Stimulated activated CD8-positive, alpha-beta memory T cell treated with anti-CD3 and anti-CD28 coated beads, Interleukin-15, amount 100 ng/mL, for 48 hours (primary cell): ENCODE measurements at regions not wholly inside any gene's neighbourhood (a gene's known extent, or its start where the extent isn't known, plus 50 kb on each side); places are given as distances from the start of the nearest gene placed in this dataset.

Source experiments
- DNase-seq, 2 donors: peaks; one replicate each; pipeline ENCODE4 v3.0.0-alpha.2; 2020; ENCODE audit warnings: low read depth in 2 of 2

GRCh38 chr5:89417990-89418389 lies 535.0 kb upstream of the MEF2C start:
- DNase-seq, result no peak

DNA sequence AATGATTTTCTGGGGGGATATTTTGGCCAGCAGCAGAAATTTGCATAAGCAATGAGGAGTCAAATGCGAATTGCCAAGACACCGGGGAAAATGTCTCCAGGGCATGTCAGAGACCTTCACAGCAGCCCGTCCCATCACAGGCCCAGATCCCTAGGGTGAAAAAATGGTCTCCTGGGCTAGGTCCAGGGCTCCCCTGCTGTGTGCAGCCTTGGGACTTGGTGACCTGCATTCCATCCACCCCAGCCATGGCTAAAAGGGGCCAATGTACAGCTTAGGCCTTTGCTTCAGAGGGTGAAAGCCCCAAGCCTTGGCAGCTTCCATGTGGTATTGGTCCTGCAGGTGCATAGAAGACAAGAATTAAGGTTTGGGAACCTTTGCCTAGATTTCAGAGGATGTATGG lies 534.5 kb upstream of the MEF2C start:
- no peak for DNase-seq

DNA sequence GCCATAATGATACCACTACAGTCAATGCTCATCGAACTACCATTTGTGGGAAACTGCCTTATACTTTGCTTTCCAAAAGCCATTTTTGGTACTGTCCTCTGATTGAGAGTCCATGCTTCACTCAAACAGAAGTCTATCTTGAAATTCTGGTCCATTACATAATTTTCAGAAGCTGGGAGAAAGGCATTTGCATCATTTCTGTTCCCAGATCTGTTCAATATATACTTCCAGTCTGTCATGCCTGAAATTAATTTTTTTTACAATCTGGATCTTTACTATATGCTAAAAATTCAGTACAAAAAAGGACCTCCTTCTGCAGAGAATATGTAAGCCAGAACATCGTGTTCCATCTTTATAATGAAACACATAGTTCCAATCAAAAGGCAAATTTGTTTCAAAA lies 528.9 kb upstream of the MEF2C start:
- DNase-seq, result no peak

DNA sequence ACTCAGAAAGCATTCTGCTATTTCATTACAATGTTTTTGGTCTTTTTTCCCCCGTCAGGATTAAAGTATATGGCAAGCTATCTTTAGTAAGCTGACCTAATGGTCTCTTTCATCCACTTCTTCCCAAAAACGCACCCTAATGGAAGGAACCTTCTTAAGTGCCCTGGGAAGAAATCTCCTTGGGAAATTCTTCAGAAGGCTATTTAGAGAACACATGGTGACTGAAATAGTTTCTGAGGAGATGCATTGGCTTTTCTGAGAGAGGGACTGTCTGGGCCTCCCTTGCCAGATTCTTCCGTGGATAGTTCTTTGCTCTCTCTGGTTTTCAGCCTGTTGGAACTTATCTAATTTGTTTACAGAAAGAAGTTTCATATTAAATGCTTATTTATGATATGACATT lies 524.1 kb upstream of the MEF2C start:
- no peak for DNase-seq

- DNase-seq, result no peak
Measured at GRCh38 chr5:89401659-89402058, 518.7 kb upstream of the MEF2C start.

- DNase-seq, result no peak
Measured at GRCh38 chr5:89401012-89401411, 518.0 kb upstream of the MEF2C start.

- DNase-seq, result no peak
Measured at GRCh38 chr5:89399548-89399947, 516.6 kb upstream of the MEF2C start.

GRCh38 chr5:89397096-89397495 lies 514.1 kb upstream of the MEF2C start:
- DNase-seq, result no peak

DNA sequence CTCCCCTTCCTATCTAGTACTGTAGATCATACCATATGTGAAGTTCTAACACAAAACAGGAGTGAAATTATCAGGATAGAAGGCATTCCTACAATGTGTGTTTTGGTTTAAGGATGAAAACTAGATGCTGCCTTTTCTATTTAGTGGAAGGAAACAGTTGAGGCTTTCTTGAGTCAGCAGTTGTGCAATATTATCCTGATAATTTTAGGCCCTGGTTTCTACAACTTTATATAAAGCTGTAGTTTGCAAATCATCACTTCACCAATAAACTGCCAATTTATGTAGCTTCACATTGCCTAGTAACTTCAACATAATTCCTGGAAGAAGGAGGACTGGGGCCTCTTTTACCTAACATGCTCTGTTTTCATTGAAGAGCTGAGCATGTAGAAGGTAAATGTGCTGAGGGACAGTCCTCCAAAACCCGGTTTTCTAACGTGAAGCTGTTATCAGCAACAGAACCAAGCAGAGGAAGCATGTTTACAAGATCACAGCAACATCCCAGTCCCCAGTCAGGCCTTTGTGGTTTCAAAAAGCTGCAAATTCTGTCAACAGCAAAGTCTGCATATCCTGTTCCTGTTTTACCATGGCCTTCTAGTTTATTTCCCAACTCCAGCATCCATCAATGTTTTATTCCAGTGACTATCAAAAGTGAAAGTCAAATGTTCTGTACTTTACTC lies 513.4 kb upstream of the MEF2C start:
- no peak for DNase-seq

GRCh38 chr5:89395111-89395510 lies 512.1 kb upstream of the MEF2C start:
- DNase-seq, result no peak

DNA sequence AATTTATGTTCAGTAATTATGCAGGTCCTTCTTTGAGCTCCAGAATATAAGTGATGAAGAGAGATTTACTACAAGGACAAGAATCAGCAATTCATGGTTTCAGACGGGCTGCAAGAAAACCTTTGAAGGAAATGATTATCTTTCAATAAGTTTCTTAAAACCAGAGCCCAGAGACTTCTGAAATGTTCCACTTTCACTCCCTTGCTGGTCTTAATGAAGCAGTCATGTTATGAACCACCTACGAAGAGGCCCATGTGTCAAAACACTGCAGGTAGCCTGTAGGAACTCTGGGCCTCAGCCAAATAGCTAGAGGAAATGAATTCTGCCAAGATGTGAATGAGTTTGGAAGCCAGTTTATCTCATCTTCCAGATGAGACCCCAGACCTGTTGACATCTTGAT lies 505.9 kb upstream of the MEF2C start:
- DNase-seq, result no peak

DNA sequence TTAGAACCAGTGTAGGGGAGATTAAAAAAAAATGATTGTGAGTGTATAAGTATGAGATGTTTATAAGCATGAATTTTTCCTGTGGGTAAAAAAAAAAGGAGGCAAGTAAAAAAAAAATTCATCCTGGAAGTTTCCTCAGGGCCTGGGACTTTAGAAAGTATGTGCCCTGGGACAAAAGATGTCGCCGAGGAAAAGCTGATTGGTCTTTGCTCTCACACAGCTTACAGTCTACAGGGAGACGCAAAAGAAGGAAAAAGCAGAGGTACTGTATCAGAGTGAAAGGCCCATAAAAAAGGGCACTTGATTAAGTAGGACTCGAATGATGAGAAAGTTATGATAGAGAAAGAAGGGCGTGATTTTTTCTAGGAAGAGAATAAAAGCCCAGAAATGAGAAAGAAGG lies 501.4 kb upstream of the MEF2C start:
- no peak for DNase-seq

DNA sequence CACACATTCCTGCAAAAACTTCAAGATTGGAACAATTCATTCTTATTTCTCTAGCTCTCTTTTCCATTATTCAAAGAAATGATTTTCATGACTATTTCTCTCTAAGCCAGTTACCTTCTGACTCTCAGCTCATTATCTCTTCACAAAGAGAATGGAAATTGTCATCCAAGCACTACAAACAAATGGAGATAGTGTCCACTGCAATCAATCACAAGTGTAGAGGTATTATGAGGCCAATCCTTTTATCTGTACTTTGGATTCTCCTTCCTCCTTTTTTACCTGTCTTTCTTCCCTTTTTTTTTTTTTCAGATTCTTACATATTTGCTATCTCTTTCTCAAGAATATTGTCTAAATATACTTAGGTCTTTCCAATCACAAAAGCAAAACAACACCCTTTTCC lies 497.7 kb upstream of the MEF2C start:
- DNase-seq, result no peak

DNA sequence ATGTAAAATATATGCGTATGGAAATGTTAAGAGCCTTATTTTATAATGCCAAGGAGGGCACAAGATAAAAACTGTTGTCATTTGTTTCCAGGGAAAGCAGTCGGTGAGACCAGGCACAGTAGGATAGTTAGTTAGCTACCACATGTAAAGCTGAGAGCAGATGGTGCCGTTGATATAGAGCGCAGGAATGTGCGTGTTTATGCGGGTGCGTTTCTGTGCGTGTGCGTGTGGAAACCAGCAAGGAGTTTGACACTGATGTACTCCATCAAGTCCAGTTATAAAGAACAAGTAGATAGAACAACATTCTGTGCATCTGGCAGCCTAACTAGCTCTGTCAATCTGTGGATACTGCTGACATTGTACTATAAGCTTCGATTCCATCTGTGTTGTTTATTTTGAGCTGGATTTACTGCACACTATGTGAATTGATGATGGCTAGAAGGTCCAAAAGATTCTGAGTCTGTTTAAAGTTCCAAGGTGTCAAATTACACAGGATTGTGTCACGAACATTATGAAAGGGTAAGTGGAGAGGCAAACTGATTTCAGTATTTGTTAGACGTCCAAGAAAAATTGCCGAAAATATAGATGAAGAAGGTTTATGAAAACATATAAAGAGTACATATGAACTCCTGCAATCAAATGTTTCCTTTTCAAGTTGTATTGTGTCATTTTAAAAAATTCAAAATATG lies 494.9 kb upstream of the MEF2C start:
- DNase-seq, result no peak

- no peak for DNase-seq
Measured at GRCh38 chr5:89374818-89375521, 492.0 kb upstream of the MEF2C start.

DNA sequence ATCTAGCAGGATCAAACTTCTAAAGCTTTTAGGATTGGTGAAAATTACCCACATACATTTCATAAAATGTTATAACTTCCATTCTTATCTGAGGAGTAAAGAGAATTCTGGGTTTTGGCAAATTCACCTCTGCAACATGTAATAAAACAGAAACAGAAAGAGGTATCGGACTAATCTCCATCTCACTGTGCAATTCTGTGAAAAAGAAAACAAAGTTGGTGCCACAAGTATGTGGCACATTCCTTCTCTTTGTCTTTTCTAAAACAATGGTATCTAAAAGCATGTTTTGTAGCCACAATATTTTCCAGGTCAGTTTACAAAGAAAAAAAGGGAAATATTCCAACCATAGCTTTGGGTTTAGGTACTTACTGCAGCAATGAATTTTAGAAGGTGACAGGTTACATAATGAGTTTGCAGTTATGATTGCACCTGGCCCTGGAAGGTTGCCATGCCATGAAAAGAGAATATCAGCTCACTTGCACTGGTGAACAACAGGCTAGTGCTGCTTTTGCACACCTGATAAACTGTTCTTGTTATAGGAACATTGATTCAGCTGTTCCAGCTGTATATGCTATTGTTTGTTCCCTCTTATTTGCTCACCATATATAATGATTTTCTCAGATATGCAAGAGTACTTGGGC lies 491.3 kb upstream of the MEF2C start:
- DNase-seq, result no peak

DNA sequence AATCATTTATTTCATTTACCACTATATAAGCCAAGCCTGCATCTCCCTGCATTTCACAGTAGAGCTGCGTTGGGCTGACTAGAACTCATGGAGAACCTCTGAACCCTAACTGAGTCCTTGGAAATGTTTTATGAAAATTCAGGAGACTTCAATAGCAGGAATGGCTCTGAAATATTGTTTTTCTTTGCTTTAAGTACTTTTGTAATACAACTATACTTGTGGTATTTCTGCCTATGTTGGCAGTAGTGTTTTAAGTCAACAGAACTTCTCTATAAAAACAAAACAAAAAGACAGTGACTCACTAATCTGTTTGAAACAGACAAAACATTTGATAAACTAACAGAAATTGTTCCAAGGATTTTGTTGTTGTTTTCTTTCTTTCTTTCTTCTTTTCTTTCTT lies 489.2 kb upstream of the MEF2C start:
- DNase-seq, result no peak

GRCh38 chr5:89371646-89372045 lies 488.7 kb upstream of the MEF2C start:
- DNase-seq, result no peak

GRCh38 chr5:89359046-89359445 lies 476.1 kb upstream of the MEF2C start:
- no peak for DNase-seq

- no peak for DNase-seq
Measured at GRCh38 chr5:89353837-89354551, 471.0 kb upstream of the MEF2C start.

- no peak for DNase-seq
Measured at GRCh38 chr5:89351975-89352374, 469.0 kb upstream of the MEF2C start.

GRCh38 chr5:89351222-89351621 lies 468.2 kb upstream of the MEF2C start:
- DNase-seq, result no peak
